IMR-90 (cell line): ENCODE measurements at regions not wholly inside any gene's neighbourhood (a gene's known extent, or its start where the extent isn't known, plus 50 kb on each side); places are given as distances from the start of the nearest gene placed in this dataset.

ENCODE experiments used
- ATAC-seq: fragments of 200-7000 bp; cut with Tn5 transposase; 2 replicates; pipeline ENCODE4 v1.9.1; 2020; ENCODE audit warnings: low read depth, mild to moderate bottlenecking, moderate library complexity
- BruUV-seq: library from RNA; stranded (reverse); fragments of 400-500 nt; replicated peaks from 2 replicates; lab custom pipeline; 2021; lab: Mats Ljungman, UMichigan
- CTCF ChIA-PET: fragments of 300-600 bp; formaldehyde crosslinking; extraction: SDS; loops from one replicate; lab custom pipeline; 2021; ENCODE audit warnings: antibody characterized with exemption; lab: Yijun Ruan, JAX
- POLR2A ChIA-PET: fragments of 300-600 bp; sonication (Branson Sonifier 250); formaldehyde crosslinking; loops from one replicate; lab custom pipeline; 2022; ENCODE audit warnings: antibody characterized with exemption; ENCODE audit not compliant: unreplicated experiment; lab: Charles Lee
- DNase-seq: peaks from one replicate; pipeline ENCODE4 v3.0.0; 2013
- H2AFZ ChIP-seq: replicated peaks from 2 replicates; pipeline ENCODE3; 2013; ENCODE audit warnings: low read length, mild to moderate bottlenecking; ENCODE audit not compliant: poor library complexity
- H2AK5ac ChIP-seq: 2 replicates; pipeline ENCODE4 v1.6.1; 2013; ENCODE audit warnings: low read depth, low read length, inconsistent platforms
- H2AK9ac ChIP-seq: replicated peaks from 2 replicates; pipeline ENCODE3; 2013; ENCODE audit warnings: mild to moderate bottlenecking, low read depth, low read length, moderate library complexity; ENCODE audit not compliant: poor library complexity
- H2BK120ac ChIP-seq: 2 replicates; pipeline ENCODE4 v1.6.1; 2013; ENCODE audit warnings: low read depth, low read length, inconsistent platforms
- H2BK15ac ChIP-seq: 3 replicates; pipeline ENCODE4 v1.6.1; 2013; ENCODE audit warnings: low read depth, low read length, inconsistent platforms
- H2BK20ac ChIP-seq: 2 replicates; pipeline ENCODE4 v1.6.1; 2013; ENCODE audit warnings: low read depth, mild to moderate bottlenecking, inconsistent platforms, low read length, moderate library complexity
- H2BK5ac ChIP-seq: 2 replicates; pipeline ENCODE4 v1.6.1; 2013; ENCODE audit warnings: mild to moderate bottlenecking, low read depth, low read length, inconsistent platforms; ENCODE audit not compliant: poor library complexity, severe bottlenecking
- H3K14ac ChIP-seq: replicated peaks from 2 replicates; pipeline ENCODE4 v1.6.1; 2013; ENCODE audit warnings: low read depth, low read length, inconsistent platforms
- H3K18ac ChIP-seq: 2 replicates; pipeline ENCODE4 v1.6.1; 2013; ENCODE audit warnings: low read depth, low read length, control low read depth
- H3K23ac ChIP-seq: 2 replicates; pipeline ENCODE4 v1.6.1; 2013; ENCODE audit warnings: low read depth, low read length, inconsistent platforms
- H3K27ac ChIP-seq: 2 replicates; pipeline ENCODE4 v1.5.1; 2013; ENCODE audit warnings: mild to moderate bottlenecking, control low read depth, low read length; ENCODE audit not compliant: insufficient read depth
- H3K27me3 ChIP-seq: 2 replicates; pipeline ENCODE4 v1.6.1; 2013; ENCODE audit warnings: low read length; ENCODE audit not compliant: control insufficient read depth, insufficient read depth
- H3K36me3 ChIP-seq: 2 replicates; pipeline ENCODE4 v1.6.1; 2013; ENCODE audit warnings: low read length, mixed read lengths; ENCODE audit not compliant: control insufficient read depth, insufficient read depth
- H3K4ac ChIP-seq: 2 replicates; pipeline ENCODE4 v1.6.1; 2013; ENCODE audit warnings: low read depth, low read length, inconsistent platforms
- H3K4me1 ChIP-seq: 2 replicates; pipeline ENCODE4 v1.6.1; 2013; ENCODE audit warnings: low read length, mixed read lengths; ENCODE audit not compliant: control insufficient read depth, insufficient read depth
- H3K4me2 ChIP-seq: 2 replicates; pipeline ENCODE4 v1.6.1; 2013; ENCODE audit warnings: low read depth, mild to moderate bottlenecking, control low read depth, low read length, moderate library complexity
- H3K4me3 ChIP-seq: 2 replicates; pipeline ENCODE4 v1.5.1; 2013; ENCODE audit warnings: low read depth, mild to moderate bottlenecking, control low read depth, low read length, moderate library complexity; ENCODE audit not compliant: insufficient read depth
- H3K56ac ChIP-seq: 2 replicates; pipeline ENCODE4 v1.6.1; 2013; ENCODE audit warnings: low read length, inconsistent platforms; ENCODE audit not compliant: insufficient read depth; ENCODE audit errors: extremely low read depth
- H3K79me1 ChIP-seq, 2 experiments: 2 replicates each; pipeline ENCODE4 v1.6.1; 2013; ENCODE audit warnings: low read length in 2 of 2, inconsistent platforms in 1 of 2, low read depth in 1 of 2
- H3K9ac ChIP-seq: 2 replicates; pipeline ENCODE4 v1.6.1; 2013; ENCODE audit warnings: low read depth, low read length, control low read depth
- H3K9me1 ChIP-seq: 2 replicates; pipeline ENCODE4 v1.6.1; 2013; ENCODE audit warnings: low read length, inconsistent platforms; ENCODE audit not compliant: insufficient read depth
- H3K9me3 ChIP-seq: 2 replicates; pipeline ENCODE4 v1.6.1; 2013; ENCODE audit warnings: low read length; ENCODE audit not compliant: control insufficient read depth, insufficient read depth
- H4K20me1 ChIP-seq: 2 replicates; pipeline ENCODE4 v1.6.1; 2013; ENCODE audit warnings: low read length, inconsistent platforms; ENCODE audit not compliant: insufficient read depth
- H4K5ac ChIP-seq: 2 replicates; pipeline ENCODE4 v1.6.1; 2013; ENCODE audit warnings: mild to moderate bottlenecking, low read depth, low read length, control low read depth
- H4K8ac ChIP-seq, 2 experiments: 2 replicates each; pipeline ENCODE4 v1.6.1; 2013; ENCODE audit warnings: low read depth in 2 of 2, low read length in 2 of 2, control low read depth in 1 of 2, inconsistent platforms in 1 of 2
- H4K91ac ChIP-seq: 2 replicates; pipeline ENCODE4 v1.6.1; 2013; ENCODE audit warnings: low read depth, low read length, inconsistent platforms; ENCODE audit not compliant: insufficient read depth
- BHLHE40 ChIP-seq: fragments of 150-350 bp; IDR thresholded peaks from 2 replicates; pipeline ENCODE4 v1.6.1; 2016; ENCODE audit warnings: mild to moderate bottlenecking, low read depth, low read length
- CHD1 ChIP-seq: IDR thresholded peaks from 2 replicates; pipeline ENCODE4 v1.6.1; 2012; ENCODE audit warnings: low read depth, low read length, improper control_type of control experiment
- CTCF ChIP-seq: conservative IDR thresholded peaks from 2 replicates; pipeline ENCODE4 v1.5.1; 2012; ENCODE audit warnings: mild to moderate bottlenecking, low read depth, low read length, improper control_type of control experiment
- ELK1 ChIP-seq: fragments of 150-350 bp; IDR thresholded peaks from 2 replicates; pipeline ENCODE4 v1.6.1; 2016; ENCODE audit warnings: low read depth, mild to moderate bottlenecking, low read length, moderate library complexity, borderline replicate concordance
- FOS ChIP-seq: fragments of 150-350 bp; IDR thresholded peaks from 2 replicates; pipeline ENCODE4 v1.6.1; 2016; ENCODE audit warnings: low read depth, low read length
- MAFK ChIP-seq: IDR thresholded peaks from 2 replicates; pipeline ENCODE4 v1.6.1; 2012; ENCODE audit warnings: low read depth, low read length, improper control_type of control experiment
- MXI1 ChIP-seq: IDR thresholded peaks from 2 replicates; pipeline ENCODE4 v1.6.1; 2012; ENCODE audit warnings: low read depth, mild to moderate bottlenecking, low read length, moderate library complexity, borderline replicate concordance
- NFE2L2 ChIP-seq: fragments of 150-350 bp; IDR thresholded peaks from 2 replicates; pipeline ENCODE4 v1.6.1; 2016; ENCODE audit warnings: low read depth, mild to moderate bottlenecking, low read length
- RAD21 ChIP-seq: IDR thresholded peaks from 2 replicates; pipeline ENCODE4 v1.6.1; 2012; ENCODE audit warnings: low read length, improper control_type of control experiment
- RCOR1 ChIP-seq: IDR thresholded peaks from 2 replicates; pipeline ENCODE4 v1.6.1; 2012; ENCODE audit warnings: mild to moderate bottlenecking, low read length, improper control_type of control experiment; ENCODE audit not compliant: insufficient replicate concordance
- RFX5 ChIP-seq: IDR thresholded peaks from 2 replicates; pipeline ENCODE4 v1.8.0; 2012; ENCODE audit warnings: low read depth, mild to moderate bottlenecking, low read length, moderate library complexity
- SMC3 ChIP-seq: fragments of 150-350 bp; IDR thresholded peaks from 2 replicates; pipeline ENCODE4 v1.6.1; 2016; ENCODE audit warnings: low read depth, mild to moderate bottlenecking, antibody characterized with exemption, low read length, moderate library complexity
- USF2 ChIP-seq: fragments of 150-350 bp; IDR thresholded peaks from 2 replicates; pipeline ENCODE4 v1.6.1; 2017; ENCODE audit warnings: mild to moderate bottlenecking, antibody characterized with exemption, low read length, low read depth
- WGBS, 2 experiments: methylation state at CpG; one replicate each; pipeline versions ENCODE4 v1.1.5 to v1.1.7; 2013; ENCODE audit warnings: missing lambda C conversion rate in 2 of 2; ENCODE audit not compliant: insufficient read length in 1 of 2; ENCODE audit errors: extremely low coverage in 2 of 2; 5-methylcytosine and 5-hydroxymethylcytosine counted together
- dilution Hi-C: fragments of 300-500 bp; cut with HindIII; formaldehyde crosslinking; loops from one replicate; pipeline ENCODE4 v1.14.3; 2018; ENCODE audit warnings: low sequenced_read_pairs; ENCODE audit not compliant: unreplicated experiment
- in situ Hi-C: fragments of 300-500 bp; cut with MboI; formaldehyde crosslinking; loops from 3 replicates; pipeline ENCODE4 v1.14.3; 2019; ENCODE audit warnings: low sequenced_read_pairs, inconsistent platforms, mixed read lengths
- intact Hi-C: fragments of 100-400 bp; cut with micrococcal nuclease; formaldehyde crosslinking; loops from 2 replicates; pipeline ENCODE4 v1.10.0; 2022

- no peaks in the 10 kb centered on the region for H3K36me3 ChIP-seq
- no peak overlapping the region for H3K4ac ChIP-seq
- H4K8ac ChIP-seq = no peak overlapping the region
- no peak overlapping the region for H2BK15ac ChIP-seq
- H3K23ac ChIP-seq = no peak overlapping the region
- intact Hi-C loops (no loop called here), dilution Hi-C loops (no loop called here), in situ Hi-C loops (no loop called here)
- H2BK120ac ChIP-seq = no peak overlapping the region
- H3K56ac ChIP-seq = no peak overlapping the region
- TF ChIP-seq MAFK (no peak), CHD1 (no peak), RAD21 (no peak), USF2 (no peak), MXI1 (no peak), FOS (no peak), RCOR1 (no peak), ELK1 (no peak), RFX5 (no peak), BHLHE40 (no peak), NFE2L2 (no peak), SMC3 (no peak), CTCF (no peak)
- no peak for DNase-seq
- H3K9me1 ChIP-seq = no peaks in the 10 kb centered on the region
- H4K91ac ChIP-seq = no peak overlapping the region
- no peaks in the 10 kb centered on the region for H3K79me1 ChIP-seq
- ATAC-seq = no peak
- H3K9me3 ChIP-seq = no peaks in the 10 kb centered on the region
- H3K14ac ChIP-seq = no peak overlapping the region
- H4K5ac ChIP-seq = no peak overlapping the region
- no peak overlapping the region for H2AK5ac ChIP-seq
- no peak overlapping the region for H3K27ac ChIP-seq
- no TSS peak for BruUV-seq
- no peaks in the 10 kb centered on the region for H4K20me1 ChIP-seq
- CTCF ChIA-PET = no interaction called here
- WGBS, 2 experiments = no CpG with 5 or more reads among the region's 2 CpGs
- peaks cover 2% of the 10 kb centered on the region; the same call in 1 of the 2 replicates for H3K4me1 ChIP-seq
- H2AK9ac ChIP-seq = no peak overlapping the region
- H3K18ac ChIP-seq = no peak overlapping the region
- H2BK20ac ChIP-seq = no peak overlapping the region
- H3K9ac ChIP-seq = no peak overlapping the region
- H2AFZ ChIP-seq = no peak overlapping the region
- no peaks in the 10 kb centered on the region for H3K27me3 ChIP-seq
- POLR2A ChIA-PET = no interaction called here
- H3K4me3 ChIP-seq = no peak overlapping the region
- H3K4me2 ChIP-seq = no peak overlapping the region
- H2BK5ac ChIP-seq = no peak overlapping the region
Measured at GRCh38 chr2:161097157-161097556, 63.1 kb upstream of the TANK start.
